Stimulated activated CD8-positive, alpha-beta memory T cell treated with anti-CD3 and anti-CD28 coated beads, Interleukin-7, amount 100 ng/mL, for 4 hours (primary cell): ENCODE measurements at regions not wholly inside any gene's neighbourhood (a gene's known extent, or its start where the extent isn't known, plus 50 kb on each side); places are given as distances from the start of the nearest gene placed in this dataset.

Experiments
- DNase-seq, 2 donors: peaks; one replicate each; pipeline ENCODE4 v3.0.0-alpha.2; 2020; ENCODE audit warnings: low read depth in 2 of 2

GRCh38 chr1:169052727-169053126 is 53.8 kb upstream of the ATP1B1 start:
- DNase-seq = no peak

- DNase-seq = no peak
Observed at GRCh38 chr1:169053196-169053595, 53.3 kb upstream of the ATP1B1 start.
